Lower leg skin (tissue), 4 donors: ENCODE measurements at regions not wholly inside any gene's neighbourhood (a gene's known extent, or its start where the extent isn't known, plus 50 kb on each side); places are given as distances from the start of the nearest gene placed in this dataset.

Experiments used
- DNase-seq, 2 donors: peaks; one replicate each; pipeline ENCODE4 v3.0.0-alpha.2; 2019; ENCODE audit warnings: low spot score in 2 of 2
- H3K4me3 ChIP-seq: fragments of 200-600 bp; sonication (generic); 2 replicates; pipeline ENCODE4 v1.5.1; 2017; ENCODE audit warnings: mild to moderate bottlenecking, low read depth; ENCODE audit not compliant: poor library complexity, severe bottlenecking
- POLR2A ChIP-seq, 2 donors: fragments of 450-650 bp; IDR thresholded peaks; one replicate each; pipeline ENCODE4 v1.6.1; 2016 to 2017; ENCODE audit warnings: antibody characterized with exemption in 2 of 2, mild to moderate bottlenecking in 1 of 2, moderate library complexity in 1 of 2
- WGBS, 2 donors: methylation state at CpG; one replicate each; pipeline ENCODE4 v1.1.5; 2018; 5-methylcytosine and 5-hydroxymethylcytosine counted together
- intact Hi-C: fragments of 100-400 bp; cut with DNase I; formaldehyde crosslinking; loops from one replicate; pipeline ENCODE4 v1.15.0; 2023; ENCODE audit warnings: low total_unique reads
- TF ChIP-seq, protein P1 (sequence below), 3 donors: fragments of 450-650 bp; IDR thresholded peaks; one replicate each; pipeline ENCODE4 v1.5.1; 2016; ENCODE audit warnings: antibody characterized with exemption in 3 of 3, mild to moderate bottlenecking in 3 of 3, moderate library complexity in 2 of 3

DNA sequence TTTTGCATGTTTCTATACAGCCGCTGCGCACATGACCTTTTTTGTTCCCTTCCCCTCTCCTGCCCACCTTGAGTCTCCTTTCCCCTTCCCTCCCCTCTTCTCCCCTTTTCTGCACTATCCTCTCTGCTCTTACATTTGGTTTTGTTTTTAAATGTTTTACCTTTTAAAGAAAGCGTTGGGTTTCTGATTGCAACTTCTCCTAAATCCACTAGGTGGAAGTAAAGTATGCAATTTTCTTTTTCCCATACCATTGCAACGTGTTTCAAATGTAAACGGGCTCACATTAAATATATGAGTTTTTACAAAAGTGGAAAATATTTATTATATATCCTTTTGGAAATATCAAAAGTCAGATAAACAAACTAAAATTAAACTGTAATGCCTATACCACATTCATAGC is 500.9 kb downstream of the DIRAS2 start:
- no peak for DNase-seq
- H3K4me3 ChIP-seq = no peak overlapping the region
- TF ChIP-seq POLR2A (IDR thresholded peaks at IDR 0.05) = no peak
- 31 to 37% methylated on average over 5 of the region's 5 CpGs for WGBS, 2 donors
- intact Hi-C loops = loop anchor here (5.0 kb wide), 1 partner anchor 626 kb away; no protein-coding TSS in a partner anchor

GRCh38 chr9:90142580-90142979 is 500.0 kb downstream of the DIRAS2 start:
- intact Hi-C loops = loop anchor here (5.0 kb wide), 1 partner anchor 625 kb away; no protein-coding TSS in a partner anchor
- no peak for TF ChIP-seq POLR2A (IDR thresholded peaks at IDR 0.05)
- TF ChIP-seq, protein P1, sequence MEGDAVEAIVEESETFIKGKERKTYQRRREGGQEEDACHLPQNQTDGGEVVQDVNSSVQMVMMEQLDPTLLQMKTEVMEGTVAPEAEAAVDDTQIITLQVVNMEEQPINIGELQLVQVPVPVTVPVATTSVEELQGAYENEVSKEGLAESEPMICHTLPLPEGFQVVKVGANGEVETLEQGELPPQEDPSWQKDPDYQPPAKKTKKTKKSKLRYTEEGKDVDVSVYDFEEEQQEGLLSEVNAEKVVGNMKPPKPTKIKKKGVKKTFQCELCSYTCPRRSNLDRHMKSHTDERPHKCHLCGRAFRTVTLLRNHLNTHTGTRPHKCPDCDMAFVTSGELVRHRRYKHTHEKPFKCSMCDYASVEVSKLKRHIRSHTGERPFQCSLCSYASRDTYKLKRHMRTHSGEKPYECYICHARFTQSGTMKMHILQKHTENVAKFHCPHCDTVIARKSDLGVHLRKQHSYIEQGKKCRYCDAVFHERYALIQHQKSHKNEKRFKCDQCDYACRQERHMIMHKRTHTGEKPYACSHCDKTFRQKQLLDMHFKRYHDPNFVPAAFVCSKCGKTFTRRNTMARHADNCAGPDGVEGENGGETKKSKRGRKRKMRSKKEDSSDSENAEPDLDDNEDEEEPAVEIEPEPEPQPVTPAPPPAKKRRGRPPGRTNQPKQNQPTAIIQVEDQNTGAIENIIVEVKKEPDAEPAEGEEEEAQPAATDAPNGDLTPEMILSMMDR (IDR thresholded peaks at IDR 0.05) = no peak
- H3K4me3 ChIP-seq = no peak overlapping the region
- DNase-seq = peak in 1 of 2 donors; percentile 49
- 11% methylated on average over 5 of the region's 5 CpGs for WGBS, 2 donors

GRCh38 chr9:90147426-90147825 is 495.2 kb downstream of the DIRAS2 start:
- no peak for DNase-seq
- no peak overlapping the region for H3K4me3 ChIP-seq
- 31 to 88% methylated on average over 3 of the region's 3 CpGs for WGBS, 2 donors
- TF ChIP-seq, protein P1 (IDR thresholded peaks at IDR 0.05) = no peak
- no peak for TF ChIP-seq POLR2A (IDR thresholded peaks at IDR 0.05)
- intact Hi-C loops = no loop called here

DNA sequence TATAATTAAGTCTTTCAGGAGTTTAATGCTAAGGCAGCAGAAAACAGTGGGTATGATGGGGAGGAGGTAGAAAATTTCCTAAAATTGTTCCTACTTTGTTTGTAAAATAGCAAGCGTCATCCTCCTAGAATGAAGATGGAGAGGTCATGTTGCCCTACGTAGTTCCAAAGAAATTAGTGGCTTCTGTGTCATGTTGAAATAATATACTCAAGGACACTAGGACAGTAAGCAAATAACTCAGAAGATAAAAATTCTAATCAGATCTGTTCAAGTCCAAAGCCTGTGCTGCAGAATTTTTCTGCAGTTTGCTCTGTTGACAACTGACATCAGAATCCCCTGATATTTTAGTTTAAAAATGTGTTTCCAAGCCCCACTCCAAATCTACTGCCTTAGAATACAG is 486.3 kb downstream of the DIRAS2 start:
- no peak overlapping the region for H3K4me3 ChIP-seq
- TF ChIP-seq, protein P1 (IDR thresholded peaks at IDR 0.05) = no peak
- TF ChIP-seq POLR2A (IDR thresholded peaks at IDR 0.05) = no peak
- intact Hi-C loops = no loop called here
- DNase-seq = no peak
- 84 to 93% methylated on average over 2 of the region's 2 CpGs for WGBS, 2 donors

DNA sequence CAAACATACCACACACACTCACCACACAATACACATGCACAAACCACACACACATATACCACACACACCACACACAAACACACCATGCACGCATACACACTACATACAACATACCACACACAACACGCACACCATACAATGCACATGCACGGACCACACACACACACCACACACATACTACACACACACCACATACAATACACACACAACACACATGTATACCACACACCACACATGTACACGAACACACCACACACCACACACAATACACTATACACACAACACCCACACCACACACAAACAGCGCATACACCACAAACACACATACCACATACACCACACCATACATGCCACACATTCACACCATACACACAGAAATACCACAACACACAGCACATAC is 480.3 kb downstream of the DIRAS2 start:
- intact Hi-C loops = no loop called here
- TF ChIP-seq, protein P1 (IDR thresholded peaks at IDR 0.05) = no peak
- no peak for TF ChIP-seq POLR2A (IDR thresholded peaks at IDR 0.05)
- H3K4me3 ChIP-seq = no peak overlapping the region
- WGBS, 2 donors = 92 to 96% methylated on average over 5 of the region's 5 CpGs
- DNase-seq = no peak

- intact Hi-C loops = no loop called here
- WGBS, 2 donors = 48 to 59% methylated on average over 3 of the region's 3 CpGs
- no peak overlapping the region for H3K4me3 ChIP-seq
- no peak for DNase-seq
- TF ChIP-seq POLR2A (IDR thresholded peaks at IDR 0.05) = no peak
- TF ChIP-seq, protein P1 (IDR thresholded peaks at IDR 0.05) = no peak
Measured at GRCh38 chr9:90162819-90163218, 479.8 kb downstream of the DIRAS2 start.
